ENCODE measurements at regions not wholly inside any gene's neighbourhood (a gene's known extent, or its start where the extent isn't known, plus 50 kb on each side); places are given as distances from the start of the nearest gene placed in this dataset.
A peak's percentile ranks its signal among the peaks of the same experiment; 100 is the strongest.

- no peaks in the 10 kb centered on the region for H3K4me1 ChIP-seq (ENCODE audit: insufficient read depth, low read length)
- DNase-seq (ENCODE audit: low read depth) (peak; percentile 2), FAIRE-seq (no peak)
- Mint-ChIP-seq H3K27me3 (ENCODE audit: low read depth, unreplicated experiment) (peaks cover 2% of the 10 kb centered on the region), H3K27ac (ENCODE audit: unreplicated experiment) (no peak overlapping the region), H3K36me3 (ENCODE audit: low read depth, unreplicated experiment) (no peaks in the 10 kb centered on the region), H3K4me1 (ENCODE audit: low read depth, unreplicated experiment) (no peaks in the 10 kb centered on the region), H3K4me3 (ENCODE audit: unreplicated experiment) (no peak overlapping the region), H3K9me3 (ENCODE audit: unreplicated experiment) (no peaks in the 10 kb centered on the region)
- H3K9ac ChIP-seq (ENCODE audit: low read length), result no peak overlapping the region
- no peaks in the 10 kb centered on the region for H3K27me3 ChIP-seq (ENCODE audit: insufficient read depth, low read length)
- no peak for TF ChIP-seq EZH2 (IDR thresholded peaks at IDR 0.05; ENCODE audit: insufficient read depth, low read length)
- TF ChIP-seq CTCF (IDR thresholded peaks at IDR 0.05; ENCODE audit: insufficient read depth, low read depth, low read length), result no peak
- H4K20me1 ChIP-seq (ENCODE audit: insufficient read depth, low read length), result no peaks in the 10 kb centered on the region
- H3K36me3 ChIP-seq (ENCODE audit: insufficient read depth, low read length), result no peaks in the 10 kb centered on the region
- H3K4me3 ChIP-seq (ENCODE audit: insufficient read depth, low read depth, low read length), result no peak overlapping the region
- H3K27ac ChIP-seq (ENCODE audit: low read depth, low read length), result no peak overlapping the region
- no peak overlapping the region for H2AFZ ChIP-seq (ENCODE audit: low read depth, low read length)
- H3K4me2 ChIP-seq (ENCODE audit: low read length), result no peak overlapping the region
- no peaks in the 10 kb centered on the region for H3K9me3 ChIP-seq (ENCODE audit: insufficient read depth, low read depth, low read length)
- no peaks in the 10 kb centered on the region for H3K79me2 ChIP-seq (ENCODE audit: insufficient read depth, low read length)
These were observed 195.7 kb downstream of the MIS18A start for GRCh38 chr21:32083197-32083596.

GRCh38 chr21:32082466-32082865 lies 196.4 kb downstream of the MIS18A start:
- Histone ChIP-seq H3K4me1 (ENCODE audit: insufficient read depth, low read length) (no peaks in the 10 kb centered on the region), H3K27me3 (ENCODE audit: insufficient read depth, low read length) (no peaks in the 10 kb centered on the region), H3K4me2 (ENCODE audit: low read length) (no peak overlapping the region), H3K4me3 (ENCODE audit: insufficient read depth, low read depth, low read length) (no peak overlapping the region), H3K36me3 (ENCODE audit: insufficient read depth, low read length) (no peaks in the 10 kb centered on the region), H3K27ac (ENCODE audit: low read depth, low read length) (no peak overlapping the region), H2AFZ (ENCODE audit: low read depth, low read length) (no peak overlapping the region), H3K79me2 (ENCODE audit: insufficient read depth, low read length) (no peaks in the 10 kb centered on the region), H3K9ac (ENCODE audit: low read length) (no peak overlapping the region), H4K20me1 (ENCODE audit: insufficient read depth, low read length) (no peaks in the 10 kb centered on the region), H3K9me3 (ENCODE audit: insufficient read depth, low read depth, low read length) (no peaks in the 10 kb centered on the region)
- peaks cover 2% of the 10 kb centered on the region for H3K27me3 Mint-ChIP-seq (ENCODE audit: low read depth, unreplicated experiment)
- no peaks in the 10 kb centered on the region for H3K9me3 Mint-ChIP-seq (ENCODE audit: unreplicated experiment)
- DNase-seq (ENCODE audit: low read depth) (no peak), FAIRE-seq (no peak)
- H3K27ac Mint-ChIP-seq (ENCODE audit: unreplicated experiment), result no peak overlapping the region
- TF ChIP-seq EZH2 (IDR thresholded peaks at IDR 0.05; ENCODE audit: insufficient read depth, low read length), result no peak
- no peak for TF ChIP-seq CTCF (IDR thresholded peaks at IDR 0.05; ENCODE audit: insufficient read depth, low read depth, low read length)
- no peak overlapping the region for H3K4me3 Mint-ChIP-seq (ENCODE audit: unreplicated experiment)
- H3K4me1 Mint-ChIP-seq (ENCODE audit: low read depth, unreplicated experiment), result no peaks in the 10 kb centered on the region
- H3K36me3 Mint-ChIP-seq (ENCODE audit: low read depth, unreplicated experiment), result no peaks in the 10 kb centered on the region

GRCh38 chr21:32073593-32073992 lies 200.8 kb downstream of the HUNK start:
- no peak overlapping the region for H3K9ac ChIP-seq (ENCODE audit: low read length)
- no peaks in the 10 kb centered on the region for H4K20me1 ChIP-seq (ENCODE audit: insufficient read depth, low read length)
- Mint-ChIP-seq H3K27me3 (ENCODE audit: low read depth, unreplicated experiment) (no peaks in the 10 kb centered on the region), H3K4me1 (ENCODE audit: low read depth, unreplicated experiment) (no peaks in the 10 kb centered on the region), H3K36me3 (ENCODE audit: low read depth, unreplicated experiment) (no peaks in the 10 kb centered on the region), H3K27ac (ENCODE audit: unreplicated experiment) (no peak overlapping the region), H3K4me3 (ENCODE audit: unreplicated experiment) (no peak overlapping the region), H3K9me3 (ENCODE audit: unreplicated experiment) (peaks cover 3% of the 10 kb centered on the region)
- DNase-seq (ENCODE audit: low read depth) (no peak), FAIRE-seq (no peak)
- H3K36me3 ChIP-seq (ENCODE audit: insufficient read depth, low read length), result no peaks in the 10 kb centered on the region
- H3K4me3 ChIP-seq (ENCODE audit: insufficient read depth, low read depth, low read length), result no peak overlapping the region
- no peaks in the 10 kb centered on the region for H3K9me3 ChIP-seq (ENCODE audit: insufficient read depth, low read depth, low read length)
- no peak overlapping the region for H3K27ac ChIP-seq (ENCODE audit: low read depth, low read length)
- H3K4me1 ChIP-seq (ENCODE audit: insufficient read depth, low read length), result no peaks in the 10 kb centered on the region
- no peak overlapping the region for H3K4me2 ChIP-seq (ENCODE audit: low read length)
- no peaks in the 10 kb centered on the region for H3K79me2 ChIP-seq (ENCODE audit: insufficient read depth, low read length)
- no peaks in the 10 kb centered on the region for H3K27me3 ChIP-seq (ENCODE audit: insufficient read depth, low read length)
- TF ChIP-seq CTCF (IDR thresholded peaks at IDR 0.05; ENCODE audit: insufficient read depth, low read depth, low read length) (no peak), EZH2 (IDR thresholded peaks at IDR 0.05; ENCODE audit: insufficient read depth, low read length) (no peak)
- H2AFZ ChIP-seq (ENCODE audit: low read depth, low read length), result no peak overlapping the region
